Activated gamma-delta T cell treated with Interleukin-2 at 50 U/mL for 16 hours (primary cell): ENCODE measurements at regions not wholly inside any gene's neighbourhood (a gene's known extent, or its start where the extent isn't known, plus 50 kb on each side); places are given as distances from the start of the nearest gene placed in this dataset.

Experiments used
- DNase-seq: peaks from one replicate; pipeline ENCODE4 v3.0.0-alpha.2; 2020

DNA sequence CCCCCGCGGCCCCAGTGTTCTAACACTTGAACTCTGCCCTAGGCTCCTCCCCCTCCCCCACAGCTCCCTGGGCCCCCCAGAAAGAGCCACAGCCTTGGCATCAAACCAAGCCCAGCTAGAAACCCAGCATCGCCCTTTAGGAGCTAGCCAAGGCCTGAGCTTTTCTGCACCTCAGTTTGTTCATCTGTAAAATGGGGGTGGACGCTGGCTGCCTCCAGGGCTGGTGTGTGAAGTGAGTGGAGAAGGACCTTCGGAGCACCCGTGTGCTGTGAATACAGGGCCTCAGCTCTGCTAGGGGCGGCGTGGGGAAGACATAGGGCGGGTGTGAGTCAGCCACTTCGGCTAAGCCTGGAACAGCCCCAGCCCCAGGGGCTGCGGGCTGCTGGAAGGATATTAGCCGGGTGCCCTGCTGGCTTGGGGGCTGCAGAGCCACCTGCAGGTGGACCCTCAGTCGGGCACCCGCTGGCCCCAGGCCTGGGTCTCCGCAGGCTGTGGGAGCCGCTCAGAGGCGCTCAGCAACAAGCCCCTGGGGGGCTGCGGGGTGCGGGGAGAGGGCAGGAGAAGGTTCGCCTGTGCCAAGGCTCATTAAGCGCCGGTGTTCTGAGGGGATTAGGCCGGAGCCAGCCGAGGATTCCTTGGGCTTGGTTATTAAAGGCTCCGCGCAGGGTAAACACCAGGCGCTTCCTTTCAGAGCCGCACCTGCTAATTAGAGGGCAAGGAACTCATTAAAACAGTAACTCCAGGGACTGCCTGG is 217.0 kb upstream of the CIBAR2 start:
- DNase-seq: no peak

DNA sequence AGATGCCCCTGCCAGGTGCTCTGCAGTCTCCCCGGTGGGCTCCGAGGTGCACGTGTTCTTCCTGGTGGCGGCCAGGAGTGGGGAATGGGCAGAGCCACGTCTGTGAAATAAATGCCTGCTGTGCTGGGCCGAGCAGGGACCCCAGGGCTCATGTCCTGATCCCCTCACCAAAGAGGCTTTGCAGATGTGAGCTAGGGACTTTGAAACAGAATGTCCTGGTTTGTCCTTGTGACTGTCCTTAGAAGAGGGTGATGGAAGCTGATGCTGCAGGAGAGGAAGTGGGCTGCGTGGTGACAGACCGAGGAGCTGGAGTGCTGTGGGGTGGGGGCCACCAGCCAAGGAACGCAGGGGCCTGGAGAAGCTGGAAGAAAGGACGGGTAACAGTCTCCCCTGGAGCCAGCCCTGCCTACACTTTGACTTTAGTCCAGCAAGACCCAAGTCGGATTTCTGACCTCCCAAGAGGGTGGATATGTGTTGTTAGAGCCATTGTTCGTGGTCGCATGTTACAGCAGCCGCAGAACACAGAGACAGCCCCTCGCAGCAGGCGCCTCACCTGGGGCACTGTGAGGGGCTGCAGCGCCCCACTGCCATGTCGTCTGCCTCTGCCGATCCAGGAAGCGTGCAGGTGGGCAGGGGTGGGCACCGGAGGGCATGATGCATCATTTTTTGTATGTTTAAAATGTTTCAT is 217.9 kb upstream of the CIBAR2 start:
- no peak for DNase-seq

- no peak for DNase-seq
Measured at GRCh38 chr16:85330694-85331188, 218.5 kb upstream of the CIBAR2 start.

- DNase-seq: no peak
Measured at GRCh38 chr16:85331688-85332087, 219.4 kb upstream of the CIBAR2 start.

GRCh38 chr16:85332175-85332574 is 219.9 kb upstream of the CIBAR2 start:
- DNase-seq: no peak

DNA sequence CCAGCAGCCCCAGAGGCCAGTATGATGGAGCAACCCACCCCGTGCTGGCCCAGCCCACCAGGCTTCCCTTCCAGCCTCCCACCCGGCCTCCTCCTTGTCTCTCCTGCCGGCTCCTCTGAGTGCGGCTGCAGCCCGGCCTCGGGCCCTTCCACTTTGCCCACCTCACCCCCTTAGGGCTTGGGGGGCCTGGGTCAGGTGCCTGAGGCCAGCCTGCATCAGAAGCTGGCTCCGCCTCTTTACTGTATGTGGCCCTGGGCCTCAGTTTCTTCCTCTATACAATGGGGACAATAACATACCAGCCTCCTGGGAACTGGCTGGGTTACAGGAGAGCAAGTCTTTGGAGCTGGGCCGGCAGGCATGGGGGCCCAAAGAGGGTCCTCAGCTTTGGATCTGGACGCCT is 221.1 kb upstream of the CIBAR2 start:
- no peak for DNase-seq

- DNase-seq: no peak
Measured at GRCh38 chr16:85333744-85334640, 221.7 kb upstream of the CIBAR2 start.

- peak; percentile 25 for DNase-seq
Measured at GRCh38 chr16:85334718-85335583, 222.7 kb upstream of the CIBAR2 start.

- no peak for DNase-seq
Measured at GRCh38 chr16:85335584-85336491, 223.6 kb upstream of the CIBAR2 start.

- no peak for DNase-seq
Measured at GRCh38 chr16:85337910-85338637, 225.8 kb upstream of the CIBAR2 start.

DNA sequence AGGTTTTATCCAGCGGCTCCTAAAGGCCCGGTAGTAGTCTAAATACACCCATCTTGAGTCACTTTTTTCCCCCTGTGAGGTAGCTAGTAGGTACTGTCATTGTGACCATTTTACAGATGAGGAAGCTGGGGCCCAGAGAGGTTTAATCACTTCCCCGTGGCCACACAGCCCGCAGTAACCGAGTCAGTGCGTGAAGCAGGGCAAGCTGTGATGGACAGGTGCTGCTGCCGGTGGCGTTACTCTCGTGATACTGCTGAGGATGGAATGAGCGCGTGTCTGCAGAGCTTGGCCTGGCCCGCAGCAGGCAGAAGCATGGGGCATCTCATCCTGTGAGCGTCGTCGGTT is 226.3 kb upstream of the CIBAR2 start:
- no peak for DNase-seq

DNA sequence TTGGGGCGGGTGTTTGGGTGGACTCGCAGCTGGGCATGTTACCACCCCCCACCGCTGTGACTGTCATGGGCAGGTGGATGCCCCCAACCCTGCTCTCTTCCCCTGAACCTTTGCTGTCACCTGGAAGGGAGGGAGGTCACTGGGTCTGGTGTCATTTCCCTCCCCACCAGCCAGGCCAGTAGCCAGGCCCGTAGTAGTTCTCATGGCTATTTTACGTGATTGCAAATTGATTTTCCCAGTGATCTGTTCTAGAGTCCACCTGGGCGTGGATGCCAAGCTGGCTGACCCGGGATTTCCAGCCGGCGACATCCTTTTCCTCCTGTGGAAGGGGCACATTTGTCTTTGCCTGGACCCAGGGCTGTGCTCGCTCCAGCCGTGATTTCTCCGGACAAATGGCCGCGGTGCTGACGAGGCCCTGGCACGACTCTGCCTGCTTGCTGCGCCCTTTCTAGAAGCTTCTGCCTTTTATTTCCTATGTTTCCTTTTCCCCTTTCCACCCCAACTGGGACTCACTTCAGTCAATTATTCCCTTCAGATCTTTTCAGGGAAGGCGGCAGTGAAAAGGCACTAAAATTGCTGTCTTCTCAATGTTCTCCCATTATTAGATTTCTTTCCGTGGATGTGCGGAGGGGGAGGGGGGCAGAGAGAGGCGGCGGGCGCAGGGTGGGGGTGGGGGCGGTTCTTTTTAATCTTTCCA is 226.9 kb upstream of the CIBAR2 start:
- no peak for DNase-seq

- no peak for DNase-seq
Measured at GRCh38 chr16:85341972-85342695, 229.9 kb upstream of the CIBAR2 start.

GRCh38 chr16:85344502-85345128 is 232.3 kb upstream of the CIBAR2 start:
- no peak for DNase-seq

GRCh38 chr16:85345129-85345639 is 232.9 kb upstream of the CIBAR2 start:
- DNase-seq: no peak

DNA sequence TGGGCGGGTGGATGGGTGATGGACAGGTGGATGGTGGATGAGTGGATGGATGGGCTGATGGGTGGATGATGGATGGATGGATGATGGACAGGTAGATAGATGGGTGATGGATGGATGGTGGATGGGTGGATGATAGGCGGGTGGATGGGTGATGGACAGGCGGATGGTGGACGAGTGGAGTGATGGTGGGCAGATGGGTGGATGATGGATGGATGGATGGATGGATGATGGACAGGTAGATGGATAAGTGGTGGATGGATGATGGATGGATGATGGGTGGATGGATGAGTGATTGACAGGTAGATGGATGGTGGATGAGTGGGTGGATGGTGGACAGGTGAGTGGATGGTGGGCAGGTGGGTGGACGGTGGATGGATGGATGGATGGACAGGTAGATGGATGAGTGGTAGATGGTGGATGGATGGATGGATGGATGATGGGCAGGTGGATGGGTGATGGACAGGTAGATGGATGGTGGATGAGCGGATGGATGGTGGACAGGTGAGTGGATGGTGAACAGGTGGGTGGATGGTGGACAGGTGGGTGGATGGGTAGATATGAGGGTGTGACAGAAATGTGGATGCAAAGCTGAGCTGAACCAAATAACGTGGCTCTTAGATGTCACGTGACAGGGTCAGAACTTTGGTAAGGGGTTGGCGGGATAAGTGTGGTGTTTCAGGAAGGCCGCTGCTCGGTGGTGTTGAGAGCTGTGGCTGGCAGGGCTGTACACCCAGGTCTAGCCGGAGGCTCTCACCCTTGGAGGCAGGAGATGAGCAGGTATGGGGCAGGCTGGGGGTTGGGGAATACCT is 234.3 kb upstream of the CIBAR2 start:
- DNase-seq: no peak

DNA sequence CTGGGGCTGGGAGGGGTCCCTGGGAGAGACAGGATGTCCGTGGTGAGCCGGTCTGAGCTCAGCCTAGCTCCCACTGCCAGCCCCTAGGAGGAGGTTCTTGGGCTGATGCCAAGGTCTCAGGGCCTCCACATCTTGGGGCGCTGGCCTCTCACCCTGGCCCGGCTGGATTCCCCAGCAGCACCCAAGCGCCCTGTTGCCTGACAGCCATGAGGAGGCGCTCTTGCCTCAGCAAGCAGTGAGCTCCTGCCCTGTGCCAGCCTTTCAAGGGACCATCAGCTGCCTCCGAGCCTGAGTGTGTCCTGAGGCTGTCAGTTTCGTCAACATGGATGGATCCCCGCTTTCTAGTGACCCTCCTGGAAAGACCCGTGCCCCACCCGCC is 234.9 kb upstream of the CIBAR2 start:
- DNase-seq: no peak
